OCI-LY1 (cell line): ENCODE measurements at regions not wholly inside any gene's neighbourhood (a gene's known extent, or its start where the extent isn't known, plus 50 kb on each side); places are given as distances from the start of the nearest gene placed in this dataset.

Experiments used
- CTCF ChIP-seq: fragments of 200-600 bp; sonication (generic), shearing (Covaris generic); IDR thresholded peaks from 2 replicates; pipeline ENCODE4 v1.5.1; 2017; ENCODE audit warnings: mild to moderate bottlenecking, antibody characterized with exemption, low read length, moderate library complexity, mixed read lengths
- EZH2 ChIP-seq: fragments of 200-600 bp; sonication (generic), shearing (Covaris generic); IDR thresholded peaks from 2 replicates; pipeline ENCODE4 v1.8.0; 2017; ENCODE audit warnings: borderline replicate concordance, mixed run types, mild to moderate bottlenecking, antibody characterized with exemption, low read length, moderate library complexity, mixed read lengths

GRCh38 chr1:43042773-43043457 is 84.2 kb upstream of the SLC2A1 start:
- TF ChIP-seq CTCF (no peak), EZH2 (no peak)
